ENCODE measurements at regions not wholly inside any gene's neighbourhood (a gene's known extent, or its start where the extent isn't known, plus 50 kb on each side); places are given as distances from the start of the nearest gene placed in this dataset.

- TF ChIP-seq CTCF (conservative IDR thresholded peaks at IDR 0.05; ENCODE audit: low read depth, low read length) (no peak), EZH2phosphoT487 (IDR thresholded peaks at IDR 0.05; ENCODE audit: borderline replicate concordance, low read length) (no peak)
These were observed 142.5 kb upstream of the ARID2 start for GRCh38 chr12:45587012-45587411.

All from PC-3 (cell line).